ENCODE measurements at regions not wholly inside any gene's neighbourhood (a gene's known extent, or its start where the extent isn't known, plus 50 kb on each side); places are given as distances from the start of the nearest gene placed in this dataset.

GRCh38 chr3:152997526-152997925 is 162.6 kb downstream of the P2RY1 start:
- no peak overlapping the region for H3K4me3 ChIP-seq (ENCODE audit: insufficient read depth in 1 of 2, low read depth in 1 of 2, low read length in 2 of 2)
- H3K79me1 ChIP-seq (replicated peaks; ENCODE audit: low read length, poor library complexity, severe bottlenecking) = no peaks in the 10 kb centered on the region
- no peak overlapping the region for H3K9ac ChIP-seq (ENCODE audit: low read length)
- no peak overlapping the region for H4K91ac ChIP-seq (ENCODE audit: low read length)
- no peak overlapping the region for H2BK15ac ChIP-seq (ENCODE audit: low read depth, poor library complexity, severe bottlenecking)
- H3K23ac ChIP-seq (ENCODE audit: low read length in 2 of 2) = no peak overlapping the region
- no peak overlapping the region for H2AK5ac ChIP-seq (ENCODE audit: low read length, severe bottlenecking)
- H3K4me1 ChIP-seq (ENCODE audit: control insufficient read depth, insufficient read depth, low read depth, low read length) = no peaks in the 10 kb centered on the region
- no peaks in the 10 kb centered on the region for H3K36me3 ChIP-seq (ENCODE audit: control insufficient read depth in 1 of 2, insufficient read depth in 2 of 2, low read depth in 1 of 2, low read length in 2 of 2)
- no peak overlapping the region for H3K4ac ChIP-seq (ENCODE audit: low read depth in 1 of 2, low read length in 2 of 2)
- H2BK5ac ChIP-seq (ENCODE audit: low read depth, low read length, poor library complexity, severe bottlenecking) = no peak overlapping the region
- H4K8ac ChIP-seq (ENCODE audit: low read length) = no peak overlapping the region
- H2AFZ ChIP-seq (ENCODE audit: low read depth, low read length) = no peak overlapping the region
- no peaks in the 10 kb centered on the region for H3K9me3 ChIP-seq (ENCODE audit: control insufficient read depth, low read length)
- no peak overlapping the region for H3K18ac ChIP-seq (ENCODE audit: low read depth in 1 of 2, low read length in 2 of 2)
- no peak overlapping the region for H2BK120ac ChIP-seq (ENCODE audit: low read depth, low read length)
- no peak overlapping the region for H3K14ac ChIP-seq (ENCODE audit: low read length in 2 of 2)
- no peak overlapping the region for H3K4me2 ChIP-seq (ENCODE audit: low read length, poor library complexity, severe bottlenecking)
- WGBS = 100% methylated on average over 2 of the region's 2 CpGs
- no peak overlapping the region for H3K27ac ChIP-seq (ENCODE audit: low read length, poor library complexity, severe bottlenecking)
- DNase-seq = no peak
- no peak overlapping the region for H2BK12ac ChIP-seq (ENCODE audit: low read length in 2 of 2)
- H3K27me3 ChIP-seq (ENCODE audit: control insufficient read depth in 1 of 2, insufficient read depth in 1 of 2, low read length in 2 of 2) = no peaks in the 10 kb centered on the region

DNA sequence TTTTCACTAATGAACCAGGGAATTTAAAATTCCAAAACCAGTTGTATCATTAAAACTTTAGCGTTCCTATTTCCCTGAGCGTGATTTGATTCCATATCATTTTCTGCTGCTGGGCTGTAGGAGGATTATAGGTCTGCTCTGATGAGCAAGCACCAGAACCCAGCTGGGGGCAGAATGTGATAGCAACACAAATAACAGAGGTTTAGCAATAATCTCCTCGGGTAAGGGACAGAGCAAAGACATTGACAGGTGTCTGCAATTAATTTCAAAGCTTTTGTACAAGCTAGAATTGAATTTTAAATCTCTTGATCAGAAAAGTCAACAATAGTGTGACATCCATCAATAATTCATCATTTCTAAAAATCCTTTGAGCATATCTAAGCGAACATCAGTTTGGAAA is 163.4 kb upstream of the RAP2B start:
- H4K91ac ChIP-seq (ENCODE audit: low read length) = no peak overlapping the region
- H2BK5ac ChIP-seq (ENCODE audit: low read depth, low read length, poor library complexity, severe bottlenecking) = no peak overlapping the region
- no peaks in the 10 kb centered on the region for H3K79me1 ChIP-seq (replicated peaks; ENCODE audit: low read length, poor library complexity, severe bottlenecking)
- H3K23ac ChIP-seq (ENCODE audit: low read length in 2 of 2) = no peak overlapping the region
- no peak overlapping the region for H3K18ac ChIP-seq (ENCODE audit: low read depth in 1 of 2, low read length in 2 of 2)
- no peaks in the 10 kb centered on the region for H3K36me3 ChIP-seq (ENCODE audit: control insufficient read depth in 1 of 2, insufficient read depth in 2 of 2, low read depth in 1 of 2, low read length in 2 of 2)
- H3K4me3 ChIP-seq (ENCODE audit: insufficient read depth in 1 of 2, low read depth in 1 of 2, low read length in 2 of 2) = no peak overlapping the region
- no peak overlapping the region for H3K9ac ChIP-seq (ENCODE audit: low read length)
- H3K27ac ChIP-seq (ENCODE audit: low read length, poor library complexity, severe bottlenecking) = no peak overlapping the region
- H4K8ac ChIP-seq (ENCODE audit: low read length) = no peak overlapping the region
- H2BK12ac ChIP-seq (ENCODE audit: low read length in 2 of 2) = no peak overlapping the region
- H3K4me2 ChIP-seq (ENCODE audit: low read length, poor library complexity, severe bottlenecking) = no peak overlapping the region
- no peak overlapping the region for H2BK15ac ChIP-seq (ENCODE audit: low read depth, poor library complexity, severe bottlenecking)
- H3K4ac ChIP-seq (ENCODE audit: low read depth in 1 of 2, low read length in 2 of 2) = no peak overlapping the region
- DNase-seq = no peak
- H2AFZ ChIP-seq (ENCODE audit: low read depth, low read length) = no peak overlapping the region
- no peak overlapping the region for H2BK120ac ChIP-seq (ENCODE audit: low read depth, low read length)
- WGBS = 77% methylated on average over 3 of the region's 4 CpGs
- H3K27me3 ChIP-seq (ENCODE audit: control insufficient read depth in 1 of 2, insufficient read depth in 1 of 2, low read length in 2 of 2) = no peaks in the 10 kb centered on the region
- no peak overlapping the region for H2AK5ac ChIP-seq (ENCODE audit: low read length, severe bottlenecking)
- H3K9me3 ChIP-seq (ENCODE audit: control insufficient read depth, low read length) = no peaks in the 10 kb centered on the region
- H3K4me1 ChIP-seq (ENCODE audit: control insufficient read depth, insufficient read depth, low read depth, low read length) = no peaks in the 10 kb centered on the region
- H3K14ac ChIP-seq (ENCODE audit: low read length in 2 of 2) = no peak overlapping the region

DNA sequence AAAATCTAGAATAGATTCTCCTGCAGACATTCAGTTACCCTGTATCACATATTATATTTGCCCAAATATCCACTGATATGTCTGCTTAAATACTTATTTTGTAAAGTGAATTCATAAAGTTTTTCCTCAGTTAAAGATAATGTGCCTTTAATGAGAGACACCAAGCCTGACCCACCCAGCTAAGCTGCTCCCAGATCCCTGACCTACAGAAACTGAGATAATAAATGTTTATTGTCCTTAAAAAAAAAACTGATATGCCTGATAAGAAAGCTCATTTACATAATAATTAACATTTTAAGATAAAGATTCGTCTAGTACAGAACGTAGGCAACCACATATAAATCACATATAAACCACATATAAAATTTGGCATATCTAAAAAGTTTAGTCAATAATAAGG is 161.7 kb upstream of the RAP2B start:
- Histone ChIP-seq H3K36me3 (ENCODE audit: control insufficient read depth in 1 of 2, insufficient read depth in 2 of 2, low read depth in 1 of 2, low read length in 2 of 2) (no peaks in the 10 kb centered on the region), H3K23ac (ENCODE audit: low read length in 2 of 2) (no peak overlapping the region), H2BK120ac (ENCODE audit: low read depth, low read length) (no peak overlapping the region), H2AFZ (ENCODE audit: low read depth, low read length) (no peak overlapping the region), H3K9ac (ENCODE audit: low read length) (no peak overlapping the region), H3K27me3 (ENCODE audit: control insufficient read depth in 1 of 2, insufficient read depth in 1 of 2, low read length in 2 of 2) (no peaks in the 10 kb centered on the region), H3K79me1 (replicated peaks; ENCODE audit: low read length, poor library complexity, severe bottlenecking) (no peaks in the 10 kb centered on the region), H3K4me2 (ENCODE audit: low read length, poor library complexity, severe bottlenecking) (no peak overlapping the region), H2BK5ac (ENCODE audit: low read depth, low read length, poor library complexity, severe bottlenecking) (no peak overlapping the region), H2BK12ac (ENCODE audit: low read length in 2 of 2) (no peak overlapping the region), H3K14ac (ENCODE audit: low read length in 2 of 2) (no peak overlapping the region), H4K8ac (ENCODE audit: low read length) (no peak overlapping the region), H2BK15ac (ENCODE audit: low read depth, poor library complexity, severe bottlenecking) (no peak overlapping the region), H4K91ac (ENCODE audit: low read length) (no peak overlapping the region), H3K27ac (ENCODE audit: low read length, poor library complexity, severe bottlenecking) (no peak overlapping the region), H3K4ac (ENCODE audit: low read depth in 1 of 2, low read length in 2 of 2) (no peak overlapping the region), H3K4me3 (ENCODE audit: insufficient read depth in 1 of 2, low read depth in 1 of 2, low read length in 2 of 2) (no peak overlapping the region), H3K18ac (ENCODE audit: low read depth in 1 of 2, low read length in 2 of 2) (no peak overlapping the region), H3K9me3 (ENCODE audit: control insufficient read depth, low read length) (no peaks in the 10 kb centered on the region), H2AK5ac (ENCODE audit: low read length, severe bottlenecking) (no peak overlapping the region), H3K4me1 (ENCODE audit: control insufficient read depth, insufficient read depth, low read depth, low read length) (no peaks in the 10 kb centered on the region)
- DNase-seq = no peak
- no CpG with 5 or more reads among the region's 2 CpGs for WGBS

- WGBS = 67% methylated on average over 1 of the region's 4 CpGs
- H3K4ac ChIP-seq (ENCODE audit: low read depth in 1 of 2, low read length in 2 of 2) = no peak overlapping the region
- no peak overlapping the region for H3K23ac ChIP-seq (ENCODE audit: low read length in 2 of 2)
- H4K91ac ChIP-seq (ENCODE audit: low read length) = no peak overlapping the region
- no peak overlapping the region for H2AK5ac ChIP-seq (ENCODE audit: low read length, severe bottlenecking)
- no peak overlapping the region for H2BK12ac ChIP-seq (ENCODE audit: low read length in 2 of 2)
- H3K27ac ChIP-seq (ENCODE audit: low read length, poor library complexity, severe bottlenecking) = no peak overlapping the region
- no peak overlapping the region for H3K4me3 ChIP-seq (ENCODE audit: insufficient read depth in 1 of 2, low read depth in 1 of 2, low read length in 2 of 2)
- H3K4me2 ChIP-seq (ENCODE audit: low read length, poor library complexity, severe bottlenecking) = no peak overlapping the region
- H4K8ac ChIP-seq (ENCODE audit: low read length) = no peak overlapping the region
- H3K36me3 ChIP-seq (ENCODE audit: control insufficient read depth in 1 of 2, insufficient read depth in 2 of 2, low read depth in 1 of 2, low read length in 2 of 2) = no peaks in the 10 kb centered on the region
- no peaks in the 10 kb centered on the region for H3K9me3 ChIP-seq (ENCODE audit: control insufficient read depth, low read length)
- H2BK5ac ChIP-seq (ENCODE audit: low read depth, low read length, poor library complexity, severe bottlenecking) = no peak overlapping the region
- no peak overlapping the region for H3K18ac ChIP-seq (ENCODE audit: low read depth in 1 of 2, low read length in 2 of 2)
- no peak overlapping the region for H2BK15ac ChIP-seq (ENCODE audit: low read depth, poor library complexity, severe bottlenecking)
- no peak overlapping the region for H3K14ac ChIP-seq (ENCODE audit: low read length in 2 of 2)
- DNase-seq = no peak
- no peaks in the 10 kb centered on the region for H3K27me3 ChIP-seq (ENCODE audit: control insufficient read depth in 1 of 2, insufficient read depth in 1 of 2, low read length in 2 of 2)
- no peaks in the 10 kb centered on the region for H3K79me1 ChIP-seq (replicated peaks; ENCODE audit: low read length, poor library complexity, severe bottlenecking)
- H2BK120ac ChIP-seq (ENCODE audit: low read depth, low read length) = no peak overlapping the region
- no peaks in the 10 kb centered on the region for H3K4me1 ChIP-seq (ENCODE audit: control insufficient read depth, insufficient read depth, low read depth, low read length)
- H2AFZ ChIP-seq (ENCODE audit: low read depth, low read length) = no peak overlapping the region
- no peak overlapping the region for H3K9ac ChIP-seq (ENCODE audit: low read length)
These were observed 160.6 kb upstream of the RAP2B start for GRCh38 chr3:153001210-153002078.
